MM.1S (cell line): ENCODE measurements at regions not wholly inside any gene's neighbourhood (a gene's known extent, or its start where the extent isn't known, plus 50 kb on each side); places are given as distances from the start of the nearest gene placed in this dataset.
"Not testable (repeated sequence)": the region's sequence is repeated elsewhere in the genome, so short reads cannot be mapped to it uniquely, and the experiment has no call there.

ENCODE experiments used
- DNase-seq: peaks from one replicate; pipeline ENCODE4 v3.0.0-alpha.2; 2015
- H2AFZ ChIP-seq: fragments of 300-600 bp; sonication (generic); 2 replicates; pipeline ENCODE4 v1.6.0; 2016; ENCODE audit warnings: antibody characterized with exemption, low read length
- H3F3A ChIP-seq: fragments of 300-600 bp; sonication (generic); 2 replicates; pipeline ENCODE4 v1.6.1; 2016; ENCODE audit warnings: mild to moderate bottlenecking, antibody characterized with exemption, low read length, moderate library complexity, mixed read lengths; ENCODE audit not compliant: insufficient read depth
- H3K27ac ChIP-seq: fragments of 300-600 bp; sonication (generic); 2 replicates; pipeline ENCODE4 v1.5.1; 2016; ENCODE audit warnings: mild to moderate bottlenecking, low read length
- H3K27me3 ChIP-seq: fragments of 300-600 bp; sonication (generic); replicated peaks from 2 replicates; pipeline ENCODE4 v1.6.0; 2016; ENCODE audit warnings: low read length; ENCODE audit not compliant: insufficient read depth
- H3K36me3 ChIP-seq: fragments of 300-600 bp; sonication (generic); replicated peaks from 2 replicates; pipeline ENCODE4 v1.6.1; 2016; ENCODE audit warnings: mild to moderate bottlenecking, low read length, mixed read lengths; ENCODE audit not compliant: insufficient read depth
- H3K4me1 ChIP-seq: fragments of 300-600 bp; sonication (generic); 2 replicates; pipeline ENCODE4 v1.6.1; 2016; ENCODE audit warnings: low read length, mixed read lengths
- H3K4me2 ChIP-seq: fragments of 300-600 bp; sonication (generic); 2 replicates; pipeline ENCODE4 v1.6.0; 2016; ENCODE audit warnings: low read depth, low read length
- H3K4me3 ChIP-seq: fragments of 300-600 bp; sonication (generic); 2 replicates; pipeline ENCODE4 v1.5.1; 2016; ENCODE audit warnings: low read length, mixed read lengths
- H3K79me2 ChIP-seq: fragments of 300-600 bp; sonication (generic); 2 replicates; pipeline ENCODE4 v1.6.1; 2016; ENCODE audit warnings: mixed run types, low read length, mixed read lengths
- H3K9ac ChIP-seq: fragments of 300-600 bp; sonication (generic); 2 replicates; pipeline ENCODE4 v1.6.1; 2016; ENCODE audit warnings: low read length, mixed read lengths
- H3K9me2 ChIP-seq: fragments of 300-600 bp; sonication (generic); replicated peaks from 2 replicates; pipeline ENCODE4 v1.6.1; 2016; ENCODE audit warnings: mild to moderate bottlenecking, low read length, mixed read lengths; ENCODE audit not compliant: insufficient read depth
- H3K9me3 ChIP-seq: fragments of 300-600 bp; sonication (generic); replicated peaks from 2 replicates; pipeline ENCODE4 v1.6.1; 2016; ENCODE audit warnings: mild to moderate bottlenecking, low read length, mixed read lengths; ENCODE audit not compliant: insufficient read depth
- H4K20me1 ChIP-seq: fragments of 300-600 bp; sonication (generic); 2 replicates; pipeline ENCODE4 v1.6.1; 2016; ENCODE audit warnings: mild to moderate bottlenecking, low read length, moderate library complexity, mixed read lengths; ENCODE audit not compliant: insufficient read depth

GRCh38 chr21:10437977-10438376, 83.4 kb upstream of the TPTE start:
- not testable (repeated sequence) for H3K9me2 ChIP-seq, H3K36me3 ChIP-seq, H3K4me3 ChIP-seq, H3K79me2 ChIP-seq, H3K9ac ChIP-seq, H3K4me1 ChIP-seq, H3F3A ChIP-seq, DNase-seq, H3K9me3 ChIP-seq, H3K4me2 ChIP-seq, H4K20me1 ChIP-seq, H3K27ac ChIP-seq, H2AFZ ChIP-seq, H3K27me3 ChIP-seq

- not testable (repeated sequence) for H3K27ac ChIP-seq, H3K9me3 ChIP-seq, DNase-seq, H3K79me2 ChIP-seq, H3F3A ChIP-seq, H4K20me1 ChIP-seq, H3K4me2 ChIP-seq, H3K36me3 ChIP-seq, H3K27me3 ChIP-seq, H3K4me3 ChIP-seq, H2AFZ ChIP-seq, H3K9me2 ChIP-seq, H3K9ac ChIP-seq, H3K4me1 ChIP-seq
Measured at GRCh38 chr21:10440639-10441038, 80.7 kb upstream of the TPTE start.

GRCh38 chr21:10442018-10442417, 79.4 kb upstream of the TPTE start:
- not testable (repeated sequence) for H3F3A ChIP-seq, H3K79me2 ChIP-seq, DNase-seq, H2AFZ ChIP-seq, H3K27ac ChIP-seq, H3K9me2 ChIP-seq, H4K20me1 ChIP-seq, H3K27me3 ChIP-seq, H3K9ac ChIP-seq, H3K36me3 ChIP-seq, H3K4me3 ChIP-seq, H3K4me1 ChIP-seq, H3K9me3 ChIP-seq, H3K4me2 ChIP-seq

- H3K9me2 ChIP-seq, H3K4me3 ChIP-seq, H3K4me1 ChIP-seq, H3F3A ChIP-seq, H3K36me3 ChIP-seq, H3K9ac ChIP-seq, H4K20me1 ChIP-seq, H3K27ac ChIP-seq, H3K4me2 ChIP-seq, H2AFZ ChIP-seq, H3K79me2 ChIP-seq, H3K9me3 ChIP-seq, H3K27me3 ChIP-seq, DNase-seq: not testable (repeated sequence)
Measured at GRCh38 chr21:10445685-10446084, 75.7 kb upstream of the TPTE start.

GRCh38 chr21:10449451-10449850, 71.9 kb upstream of the TPTE start:
- not testable (repeated sequence) for H3K27ac ChIP-seq, H3K36me3 ChIP-seq, H2AFZ ChIP-seq, H3F3A ChIP-seq, H3K79me2 ChIP-seq, DNase-seq, H3K4me2 ChIP-seq, H3K4me1 ChIP-seq, H3K9ac ChIP-seq, H3K9me3 ChIP-seq, H3K4me3 ChIP-seq, H3K27me3 ChIP-seq, H4K20me1 ChIP-seq, H3K9me2 ChIP-seq

GRCh38 chr21:10451274-10451673, 70.1 kb upstream of the TPTE start:
- H3K9me2 ChIP-seq, H4K20me1 ChIP-seq, H3K36me3 ChIP-seq, H3K4me1 ChIP-seq, H3F3A ChIP-seq, H3K27ac ChIP-seq, H3K79me2 ChIP-seq, H3K4me2 ChIP-seq, DNase-seq, H2AFZ ChIP-seq, H3K9me3 ChIP-seq, H3K9ac ChIP-seq, H3K27me3 ChIP-seq, H3K4me3 ChIP-seq: not testable (repeated sequence)

GRCh38 chr21:10457765-10458164, 63.6 kb upstream of the TPTE start:
- H3K9me3 ChIP-seq, H3K27me3 ChIP-seq: not testable (repeated sequence)

GRCh38 chr21:10460957-10461356, 60.4 kb upstream of the TPTE start:
- H3K9me3 ChIP-seq, H3K9me2 ChIP-seq, H3K4me1 ChIP-seq, H3K79me2 ChIP-seq, H3K27ac ChIP-seq, H3K4me2 ChIP-seq, H3F3A ChIP-seq, H3K36me3 ChIP-seq, H4K20me1 ChIP-seq, H3K4me3 ChIP-seq, H2AFZ ChIP-seq, H3K27me3 ChIP-seq, H3K9ac ChIP-seq, DNase-seq: not testable (repeated sequence)

More at GRCh38 chr21:10457765-10458164, 63.6 kb upstream of the TPTE start:
- not testable (repeated sequence) for H3K4me2 ChIP-seq, H2AFZ ChIP-seq, H3K4me3 ChIP-seq, H3K9me2 ChIP-seq, H4K20me1 ChIP-seq, H3K36me3 ChIP-seq, H3K27ac ChIP-seq, DNase-seq, H3F3A ChIP-seq, H3K9ac ChIP-seq, H3K4me1 ChIP-seq, H3K79me2 ChIP-seq
